ENCODE measurements at regions not wholly inside any gene's neighbourhood (a gene's known extent, or its start where the extent isn't known, plus 50 kb on each side); places are given as distances from the start of the nearest gene placed in this dataset.

GRCh38 chr15:95584088-95584487 lies 746.4 kb upstream of the NR2F2 start:
- no peaks in the 10 kb centered on the region for H3K27me3 ChIP-seq
- no peaks in the 10 kb centered on the region for H3K9me3 ChIP-seq (replicated peaks)
- H3K36me3 ChIP-seq = no peaks in the 10 kb centered on the region
- no peak for DNase-seq
- no peak overlapping the region for H3K4me3 ChIP-seq
- no peaks in the 10 kb centered on the region for H3K4me1 ChIP-seq
- no peak overlapping the region for H3K27ac ChIP-seq

GRCh38 chr15:95588056-95588455 lies 742.4 kb upstream of the NR2F2 start:
- no peaks in the 10 kb centered on the region for H3K36me3 ChIP-seq
- H3K9me3 ChIP-seq (replicated peaks) = no peaks in the 10 kb centered on the region
- no peak for DNase-seq
- H3K4me3 ChIP-seq = no peak overlapping the region
- no peaks in the 10 kb centered on the region for H3K27me3 ChIP-seq
- H3K27ac ChIP-seq = no peak overlapping the region
- H3K4me1 ChIP-seq = no peaks in the 10 kb centered on the region

GRCh38 chr15:95590533-95591044 lies 739.9 kb upstream of the NR2F2 start:
- no peak overlapping the region for H3K27ac ChIP-seq
- H3K36me3 ChIP-seq = no peaks in the 10 kb centered on the region
- H3K9me3 ChIP-seq (replicated peaks) = no peaks in the 10 kb centered on the region
- H3K4me3 ChIP-seq = no peak overlapping the region
- no peaks in the 10 kb centered on the region for H3K27me3 ChIP-seq
- H3K4me1 ChIP-seq = no peaks in the 10 kb centered on the region
- no peak for DNase-seq

DNA sequence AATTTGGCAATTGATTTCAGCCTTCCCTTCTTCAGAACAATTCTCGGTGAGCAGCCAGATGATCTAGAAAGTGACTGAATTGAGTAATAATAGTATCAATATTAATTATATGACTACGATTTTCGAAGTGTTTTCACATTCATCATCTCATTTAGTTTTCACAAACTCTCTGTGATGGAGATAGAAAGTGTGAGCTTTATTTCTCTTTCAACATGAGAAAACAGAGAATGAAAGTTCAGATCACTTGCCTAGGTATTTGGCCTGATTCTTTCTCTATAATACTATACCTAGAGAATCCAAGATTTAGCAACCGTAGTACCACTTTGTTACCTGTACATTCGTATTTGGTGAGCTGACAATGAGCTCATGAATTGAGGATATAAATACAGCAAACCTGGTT lies 739.2 kb upstream of the NR2F2 start:
- H3K4me3 ChIP-seq = no peak overlapping the region
- DNase-seq = no peak
- no peaks in the 10 kb centered on the region for H3K9me3 ChIP-seq (replicated peaks)

GRCh38 chr15:95591886-95592285 lies 738.6 kb upstream of the NR2F2 start:
- H3K9me3 ChIP-seq (replicated peaks) = no peaks in the 10 kb centered on the region
- no peaks in the 10 kb centered on the region for H3K36me3 ChIP-seq
- H3K4me1 ChIP-seq = no peaks in the 10 kb centered on the region
- no peak overlapping the region for H3K27ac ChIP-seq
- no peaks in the 10 kb centered on the region for H3K27me3 ChIP-seq
- DNase-seq = no peak
- no peak overlapping the region for H3K4me3 ChIP-seq

More for the DNA sequence above, 739.2 kb upstream of the NR2F2 start:
- H3K36me3 ChIP-seq = no peaks in the 10 kb centered on the region
- H3K27me3 ChIP-seq = no peaks in the 10 kb centered on the region
- H3K4me1 ChIP-seq = no peaks in the 10 kb centered on the region
- no peak overlapping the region for H3K27ac ChIP-seq

- Histone ChIP-seq H3K27ac (no peak overlapping the region), H3K4me3 (no peak overlapping the region), H3K9me3 (replicated peaks) (no peaks in the 10 kb centered on the region), H3K4me1 (no peaks in the 10 kb centered on the region), H3K27me3 (no peaks in the 10 kb centered on the region), H3K36me3 (no peaks in the 10 kb centered on the region)
- no peak for DNase-seq
Observed at GRCh38 chr15:95594496-95594895, 736.0 kb upstream of the NR2F2 start.

GRCh38 chr15:95595759-95596158 lies 734.7 kb upstream of the NR2F2 start:
- Histone ChIP-seq H3K27ac (no peak overlapping the region), H3K36me3 (no peaks in the 10 kb centered on the region), H3K4me3 (no peak overlapping the region), H3K4me1 (no peaks in the 10 kb centered on the region), H3K9me3 (replicated peaks) (no peaks in the 10 kb centered on the region), H3K27me3 (no peaks in the 10 kb centered on the region)
- no peak for DNase-seq

GRCh38 chr15:95596496-95596895 lies 734.0 kb upstream of the NR2F2 start:
- no peak overlapping the region for H3K27ac ChIP-seq
- DNase-seq = no peak
- H3K4me3 ChIP-seq = no peak overlapping the region
- H3K36me3 ChIP-seq = no peaks in the 10 kb centered on the region
- no peaks in the 10 kb centered on the region for H3K4me1 ChIP-seq
- H3K27me3 ChIP-seq = no peaks in the 10 kb centered on the region
- no peaks in the 10 kb centered on the region for H3K9me3 ChIP-seq (replicated peaks)

DNA sequence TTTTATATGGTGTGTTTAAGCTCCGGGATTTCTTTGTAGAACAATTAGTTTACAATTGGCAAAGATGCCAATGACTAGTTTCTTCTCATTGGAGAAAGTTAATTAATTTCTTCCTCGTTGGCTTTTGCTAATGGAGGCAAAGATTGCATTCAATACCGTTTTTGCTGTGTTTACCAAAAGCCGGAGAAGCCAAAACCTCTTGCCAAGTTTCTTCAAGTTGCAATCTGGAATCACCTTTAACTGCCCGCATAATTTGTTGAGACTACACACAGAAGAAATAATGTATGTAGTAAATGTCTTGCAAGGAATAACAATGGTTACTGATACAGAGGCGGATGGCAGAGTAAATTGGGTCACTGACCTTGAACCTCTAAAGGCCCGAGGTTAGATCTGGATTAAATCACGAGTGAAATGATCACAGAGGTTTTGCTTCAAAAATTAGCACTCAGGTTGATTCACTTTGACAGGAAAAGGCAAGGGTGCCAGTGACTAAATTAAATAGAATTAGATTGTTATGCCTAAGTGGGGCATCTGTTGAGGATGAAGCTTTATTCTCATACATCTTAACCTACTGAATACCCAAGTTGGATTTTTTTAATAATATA lies 732.1 kb upstream of the NR2F2 start:
- Histone ChIP-seq H3K27ac (no peak overlapping the region), H3K9me3 (replicated peaks) (no peaks in the 10 kb centered on the region), H3K27me3 (no peaks in the 10 kb centered on the region), H3K36me3 (no peaks in the 10 kb centered on the region), H3K4me3 (no peak overlapping the region), H3K4me1 (no peaks in the 10 kb centered on the region)
- DNase-seq = no peak

- Histone ChIP-seq H3K36me3 (no peaks in the 10 kb centered on the region), H3K9me3 (replicated peaks) (no peaks in the 10 kb centered on the region), H3K27me3 (no peaks in the 10 kb centered on the region), H3K4me1 (no peaks in the 10 kb centered on the region), H3K27ac (no peak overlapping the region), H3K4me3 (no peak overlapping the region)
- no peak for DNase-seq
Observed at GRCh38 chr15:95600367-95600766, 730.1 kb upstream of the NR2F2 start.

DNA sequence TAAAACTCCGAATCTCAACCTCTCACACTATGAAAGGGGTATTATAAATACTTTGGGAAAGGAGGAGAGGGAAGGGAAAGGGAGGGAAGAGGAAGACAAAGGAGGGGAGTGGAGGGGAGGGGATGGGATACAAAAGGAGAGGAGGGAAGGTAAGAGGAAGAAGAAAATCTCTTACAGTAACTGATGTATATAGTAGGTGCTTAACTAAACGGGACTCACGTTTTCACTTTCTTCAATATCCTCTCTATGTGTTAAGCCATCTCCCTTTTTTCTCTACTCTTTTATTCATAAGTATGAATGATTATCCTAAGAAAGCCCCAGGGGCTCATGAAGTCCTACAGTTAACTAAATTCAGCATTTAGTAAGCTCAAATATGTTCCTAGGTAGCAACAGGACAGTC lies 729.6 kb upstream of the NR2F2 start:
- Histone ChIP-seq H3K4me3 (no peak overlapping the region), H3K36me3 (no peaks in the 10 kb centered on the region), H3K27ac (no peak overlapping the region), H3K9me3 (replicated peaks) (no peaks in the 10 kb centered on the region), H3K4me1 (no peaks in the 10 kb centered on the region), H3K27me3 (no peaks in the 10 kb centered on the region)
- no peak for DNase-seq

DNA sequence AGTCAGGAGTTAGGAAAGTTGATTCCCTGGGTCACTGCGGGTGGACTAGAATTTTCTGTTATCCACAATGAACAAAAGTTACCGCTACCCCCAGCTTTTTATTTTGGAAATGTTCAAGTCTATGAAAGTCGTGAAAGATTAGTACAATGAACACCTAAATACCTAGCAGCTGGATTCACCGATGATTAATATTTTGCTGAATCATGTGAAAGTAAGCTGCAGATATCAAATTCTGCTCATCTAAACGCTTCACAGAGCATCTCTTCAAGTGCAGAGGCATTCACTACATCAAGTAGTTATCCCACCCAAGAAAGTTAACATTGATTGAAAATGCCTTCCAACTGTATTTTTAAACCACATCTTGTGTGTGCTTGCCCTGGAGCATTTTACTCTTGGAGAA lies 729.0 kb upstream of the NR2F2 start:
- H3K36me3 ChIP-seq = no peaks in the 10 kb centered on the region
- no peaks in the 10 kb centered on the region for H3K4me1 ChIP-seq
- H3K4me3 ChIP-seq = no peak overlapping the region
- no peaks in the 10 kb centered on the region for H3K9me3 ChIP-seq (replicated peaks)
- no peaks in the 10 kb centered on the region for H3K27me3 ChIP-seq
- H3K27ac ChIP-seq = no peak overlapping the region
- no peak for DNase-seq

- Histone ChIP-seq H3K4me1 (no peaks in the 10 kb centered on the region), H3K4me3 (no peak overlapping the region), H3K9me3 (replicated peaks) (no peaks in the 10 kb centered on the region), H3K27me3 (no peaks in the 10 kb centered on the region), H3K27ac (no peak overlapping the region), H3K36me3 (no peaks in the 10 kb centered on the region)
- no peak for DNase-seq
Observed at GRCh38 chr15:95603802-95604201, 726.7 kb upstream of the NR2F2 start.

GRCh38 chr15:95604634-95605036 lies 725.9 kb upstream of the NR2F2 start:
- H3K9me3 ChIP-seq (replicated peaks) = no peaks in the 10 kb centered on the region
- DNase-seq = no peak
- H3K4me3 ChIP-seq = no peak overlapping the region
- H3K4me1 ChIP-seq = no peaks in the 10 kb centered on the region
- H3K27me3 ChIP-seq = no peaks in the 10 kb centered on the region
- no peak overlapping the region for H3K27ac ChIP-seq
- no peaks in the 10 kb centered on the region for H3K36me3 ChIP-seq

- H3K9me3 ChIP-seq (replicated peaks) = no peaks in the 10 kb centered on the region
- H3K36me3 ChIP-seq = no peaks in the 10 kb centered on the region
- no peak overlapping the region for H3K27ac ChIP-seq
- no peaks in the 10 kb centered on the region for H3K27me3 ChIP-seq
- no peak for DNase-seq
- H3K4me1 ChIP-seq = no peaks in the 10 kb centered on the region
- no peak overlapping the region for H3K4me3 ChIP-seq
Observed at GRCh38 chr15:95605098-95605497, 725.4 kb upstream of the NR2F2 start.

DNA sequence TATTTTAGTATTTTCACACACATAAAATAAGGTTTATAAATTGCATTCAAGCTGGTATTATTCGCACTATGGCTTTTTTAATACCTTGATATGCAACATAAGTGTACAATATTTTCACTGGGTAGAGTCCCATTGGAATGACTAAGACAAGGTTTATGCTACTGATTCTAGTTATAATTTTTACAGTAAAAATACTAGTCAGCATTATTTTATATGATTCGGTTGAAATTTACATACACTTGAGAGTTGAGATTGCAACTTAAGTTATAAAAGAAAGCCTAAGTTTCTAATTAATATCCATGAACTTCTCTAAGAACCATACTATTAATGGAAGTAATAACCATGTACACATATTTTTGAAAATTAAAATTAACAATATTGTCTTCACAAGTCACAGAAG lies 723.9 kb upstream of the NR2F2 start:
- H3K9me3 ChIP-seq (replicated peaks) = no peaks in the 10 kb centered on the region
- H3K4me1 ChIP-seq = no peaks in the 10 kb centered on the region
- no peak overlapping the region for H3K27ac ChIP-seq
- H3K4me3 ChIP-seq = no peak overlapping the region
- DNase-seq = no peak
- H3K36me3 ChIP-seq = no peaks in the 10 kb centered on the region
- no peaks in the 10 kb centered on the region for H3K27me3 ChIP-seq
